GM12873 (cell line): ENCODE measurements at regions not wholly inside any gene's neighbourhood (a gene's known extent, or its start where the extent isn't known, plus 50 kb on each side); places are given as distances from the start of the nearest gene placed in this dataset.

ENCODE experiments used
- CTCF ChIP-seq: IDR thresholded peaks from 2 replicates; pipeline ENCODE4 v1.5.1; 2012; ENCODE audit warnings: low read depth, mild to moderate bottlenecking, moderate library complexity, low read length, control low read depth; ENCODE audit not compliant: insufficient read depth; ENCODE audit errors: missing control alignments

GRCh38 chr2:187075199-187075635 is 226.2 kb upstream of the ZSWIM2 start:
- no peak for TF ChIP-seq CTCF

- no peak for TF ChIP-seq CTCF
These were observed 209.2 kb upstream of the ZSWIM2 start for GRCh38 chr2:187058198-187058597.

- TF ChIP-seq CTCF = no peak
These were observed 208.5 kb upstream of the ZSWIM2 start for GRCh38 chr2:187057466-187057865.

GRCh38 chr2:187056416-187057334 is 207.7 kb upstream of the ZSWIM2 start:
- TF ChIP-seq CTCF = no peak

GRCh38 chr2:187055463-187055862 is 206.5 kb upstream of the ZSWIM2 start:
- no peak for TF ChIP-seq CTCF

GRCh38 chr2:187054501-187055319 is 205.7 kb upstream of the ZSWIM2 start:
- peak; percentile 32 for TF ChIP-seq CTCF

GRCh38 chr2:187051350-187051749 is 202.4 kb upstream of the ZSWIM2 start:
- no peak for TF ChIP-seq CTCF
